ENCODE measurements at regions not wholly inside any gene's neighbourhood (a gene's known extent, or its start where the extent isn't known, plus 50 kb on each side); places are given as distances from the start of the nearest gene placed in this dataset.

GRCh38 chr16:52929478-52930400, 123.0 kb downstream of the CHD9NB start:
- TF ChIP-seq CTCF (conservative IDR thresholded peaks at IDR 0.05; ENCODE audit: low read depth in 2 of 2) (no peak), POLR2AphosphoS5 (IDR thresholded peaks at IDR 0.05; ENCODE audit: low read depth) (no peak), ETS1 (IDR thresholded peaks at IDR 0.05) (no peak), EZH2 (IDR thresholded peaks at IDR 0.05; ENCODE audit: low read depth, unreplicated experiment) (no peak), EZH2phosphoT487 (IDR thresholded peaks at IDR 0.05; ENCODE audit: unreplicated experiment) (no peak), CREB1 (CRISPR knock-in tag; IDR thresholded peaks at IDR 0.05; ENCODE audit: low read depth) (no peak), JUNB (IDR thresholded peaks at IDR 0.05; ENCODE audit: unreplicated experiment) (no peak)
- TF ChIP-seq, protein P1, sequence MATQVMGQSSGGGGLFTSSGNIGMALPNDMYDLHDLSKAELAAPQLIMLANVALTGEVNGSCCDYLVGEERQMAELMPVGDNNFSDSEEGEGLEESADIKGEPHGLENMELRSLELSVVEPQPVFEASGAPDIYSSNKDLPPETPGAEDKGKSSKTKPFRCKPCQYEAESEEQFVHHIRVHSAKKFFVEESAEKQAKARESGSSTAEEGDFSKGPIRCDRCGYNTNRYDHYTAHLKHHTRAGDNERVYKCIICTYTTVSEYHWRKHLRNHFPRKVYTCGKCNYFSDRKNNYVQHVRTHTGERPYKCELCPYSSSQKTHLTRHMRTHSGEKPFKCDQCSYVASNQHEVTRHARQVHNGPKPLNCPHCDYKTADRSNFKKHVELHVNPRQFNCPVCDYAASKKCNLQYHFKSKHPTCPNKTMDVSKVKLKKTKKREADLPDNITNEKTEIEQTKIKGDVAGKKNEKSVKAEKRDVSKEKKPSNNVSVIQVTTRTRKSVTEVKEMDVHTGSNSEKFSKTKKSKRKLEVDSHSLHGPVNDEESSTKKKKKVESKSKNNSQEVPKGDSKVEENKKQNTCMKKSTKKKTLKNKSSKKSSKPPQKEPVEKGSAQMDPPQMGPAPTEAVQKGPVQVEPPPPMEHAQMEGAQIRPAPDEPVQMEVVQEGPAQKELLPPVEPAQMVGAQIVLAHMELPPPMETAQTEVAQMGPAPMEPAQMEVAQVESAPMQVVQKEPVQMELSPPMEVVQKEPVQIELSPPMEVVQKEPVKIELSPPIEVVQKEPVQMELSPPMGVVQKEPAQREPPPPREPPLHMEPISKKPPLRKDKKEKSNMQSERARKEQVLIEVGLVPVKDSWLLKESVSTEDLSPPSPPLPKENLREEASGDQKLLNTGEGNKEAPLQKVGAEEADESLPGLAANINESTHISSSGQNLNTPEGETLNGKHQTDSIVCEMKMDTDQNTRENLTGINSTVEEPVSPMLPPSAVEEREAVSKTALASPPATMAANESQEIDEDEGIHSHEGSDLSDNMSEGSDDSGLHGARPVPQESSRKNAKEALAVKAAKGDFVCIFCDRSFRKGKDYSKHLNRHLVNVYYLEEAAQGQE (IDR thresholded peaks at IDR 0.05; ENCODE audit: unreplicated experiment) = no peak

Measured in GM23338 (cell line).